ENCODE measurements at regions not wholly inside any gene's neighbourhood (a gene's known extent, or its start where the extent isn't known, plus 50 kb on each side); places are given as distances from the start of the nearest gene placed in this dataset.
A peak's percentile ranks its signal among the peaks of the same experiment; 100 is the strongest.

GRCh38 chr14:65308536-65308935, 104.0 kb upstream of the FUT8 start:
- no peak for DNase-seq

DNA sequence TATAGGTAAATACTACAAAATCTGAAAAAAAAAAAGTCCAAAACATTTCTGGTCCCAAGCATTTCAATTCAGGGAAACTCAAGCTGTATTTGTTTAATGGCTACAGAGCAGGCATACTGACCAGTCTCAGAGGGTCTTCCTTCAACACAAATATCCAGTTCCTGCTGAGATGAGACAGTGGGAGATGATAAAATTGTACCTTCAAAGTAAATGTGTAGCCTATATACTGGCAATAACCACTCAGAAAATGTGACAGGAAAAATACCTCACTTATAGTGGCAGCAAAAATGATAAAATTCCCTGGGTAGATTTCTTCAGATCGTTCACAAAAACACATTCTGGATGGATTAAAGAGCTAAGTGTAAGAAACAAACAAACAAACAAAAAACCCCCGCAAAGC, 102.0 kb upstream of the FUT8 start:
- no peak for DNase-seq

DNA sequence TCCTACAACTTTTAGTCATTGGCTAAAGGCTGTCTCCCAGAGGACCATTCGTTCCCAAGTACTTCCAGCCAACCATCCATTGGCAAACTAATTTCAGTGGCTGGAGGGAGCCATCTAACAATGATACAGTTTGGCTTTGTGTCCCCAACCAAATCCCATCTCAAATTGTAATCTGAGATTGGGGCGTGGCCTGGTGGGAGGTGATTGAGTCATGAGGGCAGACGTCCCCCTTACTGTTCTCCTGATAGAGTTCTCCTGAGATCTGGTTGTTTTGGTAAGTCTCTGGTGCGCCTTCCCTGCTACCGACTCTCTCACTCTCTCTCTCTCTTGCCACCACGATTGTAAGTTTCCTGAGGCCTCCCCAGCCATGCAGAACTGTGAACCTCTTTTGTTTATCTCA, 99.7 kb upstream of the FUT8 start:
- no peak for DNase-seq

GRCh38 chr14:65318636-65319506, 93.7 kb upstream of the FUT8 start:
- no peak for DNase-seq

DNA sequence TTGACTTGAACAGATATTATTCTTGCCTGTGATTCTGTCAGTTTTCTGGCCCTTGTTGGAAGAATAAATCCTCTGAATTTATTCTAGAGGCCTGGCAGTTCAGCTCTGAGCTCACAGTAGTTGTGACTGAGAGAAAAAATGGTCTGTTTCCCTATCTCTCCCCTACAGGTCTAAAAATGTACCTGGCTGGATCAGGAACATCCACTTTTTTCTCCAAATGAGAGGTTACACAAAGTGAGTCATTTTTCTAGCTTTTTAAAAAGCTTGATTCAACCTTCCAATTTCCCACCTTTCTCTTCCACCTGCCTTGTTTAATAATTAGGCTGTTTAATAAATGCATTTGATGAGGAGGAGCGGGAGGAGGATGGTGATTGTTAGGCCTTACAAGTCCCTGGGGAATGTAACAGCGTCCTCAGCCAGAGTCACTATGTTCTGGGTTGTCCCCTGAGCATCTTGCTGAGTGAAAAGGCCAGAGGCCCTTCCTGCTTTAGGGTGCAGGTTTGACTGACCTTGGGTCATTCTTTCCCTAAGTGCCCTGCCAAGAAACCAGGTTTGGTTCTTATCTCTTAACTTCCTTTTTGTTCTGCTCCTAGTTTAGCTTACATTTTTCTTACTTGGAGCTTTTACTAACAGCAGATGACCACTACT, 91.7 kb upstream of the FUT8 start:
- DNase-seq, result no peak

GRCh38 chr14:65321370-65321875, 91.1 kb upstream of the FUT8 start:
- DNase-seq, result no peak

GRCh38 chr14:65329481-65329880, 83.0 kb upstream of the FUT8 start:
- no peak for DNase-seq

DNA sequence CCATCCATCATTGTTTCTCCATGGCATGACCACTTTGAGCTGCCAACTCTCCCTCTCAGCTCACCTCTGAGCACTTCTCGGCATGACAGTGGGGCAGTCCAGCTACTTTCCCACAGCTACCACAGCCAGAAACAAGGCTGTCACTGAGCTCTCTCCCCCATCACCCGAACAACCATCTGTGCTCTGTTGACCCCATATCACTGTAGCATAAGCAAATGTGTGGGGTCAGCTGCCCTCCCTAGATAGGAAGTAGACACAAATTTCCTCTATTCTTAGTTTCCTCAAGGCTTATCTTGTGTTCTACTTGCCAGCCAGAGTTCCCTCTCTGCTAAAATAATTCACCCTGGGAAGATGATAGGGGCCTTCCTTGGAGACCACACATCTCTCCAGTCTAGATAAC, 82.6 kb upstream of the FUT8 start:
- DNase-seq, result no peak

DNA sequence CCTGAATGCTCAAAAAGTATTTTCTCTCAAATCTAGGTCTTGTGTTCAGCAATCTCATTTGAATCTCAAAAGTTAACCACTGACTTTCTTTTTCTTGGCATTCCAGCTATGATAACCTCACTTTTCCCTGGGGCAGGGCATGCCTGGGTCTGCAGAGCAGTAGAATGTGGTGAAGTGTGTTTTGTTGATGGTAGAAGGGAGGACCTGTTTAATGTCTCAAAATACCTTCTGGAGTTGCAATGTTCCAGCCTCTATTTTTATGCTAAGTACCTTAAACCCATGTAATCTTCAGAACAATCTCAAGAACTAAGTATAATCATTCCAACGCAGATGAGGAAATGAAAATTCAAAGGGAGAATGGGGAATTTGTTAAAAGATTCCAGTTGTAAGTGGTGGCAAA, 82.1 kb upstream of the FUT8 start:
- no peak for DNase-seq

- no peak for DNase-seq
Observed at GRCh38 chr14:65331652-65332051, 80.9 kb upstream of the FUT8 start.

DNA sequence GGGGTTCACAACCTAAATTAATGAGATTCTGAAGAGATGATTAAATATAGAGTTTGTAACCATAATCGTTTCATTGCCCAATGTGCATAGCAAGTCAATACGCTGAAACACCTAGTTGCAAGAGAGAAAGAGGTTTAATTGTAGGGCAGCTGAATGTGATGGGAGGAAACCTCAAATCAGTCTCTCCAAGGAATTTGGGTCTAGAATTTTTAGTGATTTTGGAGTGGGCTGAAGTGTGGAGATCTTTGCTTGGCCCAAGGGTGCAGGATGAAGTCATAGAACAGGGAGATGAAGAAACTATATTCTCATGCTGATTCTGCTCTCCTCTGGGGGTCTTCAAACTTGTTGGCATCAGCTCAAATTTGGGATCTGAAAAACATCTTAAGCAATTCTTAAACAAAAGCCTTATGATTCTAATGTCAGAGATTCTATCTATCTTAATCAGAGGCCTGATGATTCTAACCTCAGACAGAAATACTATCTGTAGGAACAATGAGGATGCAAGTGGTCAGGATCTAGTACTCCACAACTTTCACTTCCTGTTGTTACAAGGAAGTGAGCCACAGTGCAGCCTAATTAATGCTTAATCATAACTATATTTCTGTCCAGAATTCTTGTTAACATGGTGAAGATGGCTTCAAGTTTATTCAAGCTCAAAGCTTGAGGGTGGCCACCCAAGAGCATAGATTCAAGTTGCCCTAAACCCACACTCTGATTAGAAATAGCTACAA, 80.2 kb upstream of the FUT8 start:
- DNase-seq, result no peak

- no peak for DNase-seq
Observed at GRCh38 chr14:65333943-65334687, 78.4 kb upstream of the FUT8 start.

GRCh38 chr14:65334765-65335410, 77.6 kb upstream of the FUT8 start:
- no peak for DNase-seq

GRCh38 chr14:65335411-65335947, 77.1 kb upstream of the FUT8 start:
- DNase-seq, result no peak

DNA sequence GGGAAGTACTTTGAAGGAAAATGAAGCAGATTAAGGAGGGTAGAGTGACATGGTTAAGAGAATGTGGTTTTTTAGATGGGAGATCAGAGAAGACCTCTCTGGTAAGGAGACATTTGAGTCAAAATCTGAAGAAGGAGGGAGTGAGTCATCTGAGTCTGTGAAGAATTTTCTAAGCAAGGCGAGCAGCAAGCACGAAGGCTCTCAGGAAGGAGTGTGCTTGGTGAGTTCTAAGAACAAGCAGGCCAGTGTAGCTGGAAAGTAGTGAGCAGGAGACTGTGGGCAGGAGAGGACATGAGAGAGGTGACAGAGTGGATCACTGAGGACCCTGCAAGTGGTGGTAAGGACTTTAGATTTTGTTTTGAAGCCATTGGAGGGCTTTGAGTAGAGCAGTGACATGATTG, 76.3 kb upstream of the FUT8 start:
- no peak for DNase-seq

DNA sequence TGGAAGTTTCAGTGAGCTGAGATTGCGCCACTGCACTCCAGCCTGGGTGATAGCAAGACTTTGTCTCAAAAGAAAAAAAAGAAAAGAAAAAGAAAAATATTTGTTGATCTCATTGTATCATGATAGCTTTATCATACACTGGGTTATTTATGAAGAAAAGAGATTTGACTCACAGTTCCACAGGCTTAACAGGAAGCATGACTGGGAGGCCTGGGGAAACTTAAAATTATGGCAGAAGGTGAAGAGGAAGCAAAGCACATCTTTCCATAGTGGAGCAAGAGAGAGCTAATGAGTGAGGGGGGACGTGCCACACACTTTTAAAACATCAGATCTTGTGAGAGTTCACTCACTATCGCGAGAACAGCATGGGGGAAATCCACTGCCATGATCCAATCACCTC, 72.7 kb upstream of the FUT8 start:
- no peak for DNase-seq

DNA sequence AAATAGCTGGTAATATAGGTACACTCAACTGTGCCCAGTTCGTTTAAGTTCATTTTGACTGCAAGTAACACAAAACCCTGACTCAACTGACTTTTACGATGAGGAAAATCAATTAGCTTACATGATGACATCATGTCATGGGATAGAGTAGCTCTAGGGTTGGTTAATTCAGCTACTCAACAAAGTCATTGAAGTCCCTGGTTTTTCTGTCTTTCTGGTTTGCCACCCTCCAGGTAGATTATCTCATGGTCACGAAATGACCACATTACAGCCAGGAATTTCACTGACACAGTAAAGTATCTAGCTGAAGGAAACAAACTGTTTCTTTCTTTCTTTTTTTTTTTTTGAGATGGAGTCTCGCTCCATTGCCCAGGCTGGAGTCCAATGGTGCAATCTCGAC, 68.5 kb upstream of the FUT8 start:
- DNase-seq, result no peak

- DNase-seq, result no peak
Observed at GRCh38 chr14:65345266-65345665, 67.3 kb upstream of the FUT8 start.

DNA sequence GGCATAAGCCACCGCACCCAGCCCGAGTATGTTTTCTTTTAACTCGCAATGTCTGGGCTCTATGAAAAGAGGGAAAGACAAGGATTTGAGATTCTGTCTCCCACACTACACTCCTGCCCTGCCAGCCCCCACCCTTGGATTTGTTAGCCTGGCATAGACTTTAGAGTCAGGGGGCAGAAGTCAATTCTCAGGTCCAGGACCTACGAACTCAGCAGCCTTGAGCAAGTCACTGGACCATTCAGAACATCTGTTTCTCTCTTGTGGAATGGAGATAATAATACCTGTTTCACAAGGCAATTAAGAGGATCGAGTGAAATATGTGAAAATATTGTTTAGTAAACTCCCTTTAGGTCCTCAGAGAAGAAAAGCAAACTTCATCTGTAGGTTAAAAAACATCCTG, 66.1 kb upstream of the FUT8 start:
- no peak for DNase-seq

GRCh38 chr14:65346895-65347294, 65.6 kb upstream of the FUT8 start:
- DNase-seq, result peak in 7 of 56 donors; percentile 0 to 28 (median 7)

DNA sequence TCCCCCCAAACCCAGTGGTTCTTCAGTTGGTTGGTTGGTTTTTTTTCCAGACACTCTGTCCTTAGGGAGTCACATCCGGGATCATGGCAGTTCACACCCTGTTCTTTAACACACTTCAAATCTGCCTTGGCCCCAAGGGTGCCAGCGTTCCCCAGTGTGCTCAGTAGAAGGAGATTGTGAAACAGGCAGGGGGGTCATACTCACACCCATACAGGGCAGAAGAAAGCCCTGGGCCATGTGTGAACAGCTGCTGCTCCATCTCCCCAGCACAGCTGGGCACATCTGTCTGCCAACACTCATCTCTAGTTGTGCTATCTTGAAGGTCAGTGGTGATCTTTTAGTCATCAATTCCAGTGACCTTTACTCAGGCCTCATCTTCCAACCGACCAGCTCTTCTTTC, 64.4 kb upstream of the FUT8 start:
- DNase-seq, result no peak

Data from nucleus accumbens (tissue), 56 donors.